ENCODE measurements at regions not wholly inside any gene's neighbourhood (a gene's known extent, or its start where the extent isn't known, plus 50 kb on each side); places are given as distances from the start of the nearest gene placed in this dataset.

- H3K9me3 ChIP-seq (replicated peaks), result no peaks in the 10 kb centered on the region
- no peak overlapping the region for H3K4me3 ChIP-seq
- DNase-seq (ENCODE audit: low read depth in 1 of 2, low spot score in 2 of 2), result no peak
- no peak overlapping the region for H3K27ac ChIP-seq
- no peaks in the 10 kb centered on the region for H3K36me3 ChIP-seq
- H3K27me3 ChIP-seq (replicated peaks), result peaks cover 3% of the 10 kb centered on the region; the same call in 1 of the 2 replicates
- peaks cover 9% of the 10 kb centered on the region for H3K4me1 ChIP-seq (replicated peaks)
Observed at GRCh38 chr1:54497338-54497737, 50.7 kb upstream of the ACOT11 start.

GRCh38 chr1:54495954-54496353 lies 52.1 kb upstream of the ACOT11 start:
- Histone ChIP-seq H3K27ac (no peak overlapping the region), H3K36me3 (no peaks in the 10 kb centered on the region), H3K4me1 (replicated peaks) (peaks cover 9% of the 10 kb centered on the region), H3K9me3 (replicated peaks) (no peaks in the 10 kb centered on the region), H3K27me3 (replicated peaks) (no peaks in the 10 kb centered on the region; the same call in 1 of the 2 replicates), H3K4me3 (no peak overlapping the region)
- DNase-seq (ENCODE audit: low read depth in 1 of 2, low spot score in 2 of 2), result no peak

- H3K27me3 ChIP-seq (replicated peaks), result no peaks in the 10 kb centered on the region
- no peaks in the 10 kb centered on the region for H3K9me3 ChIP-seq (replicated peaks)
- H3K4me3 ChIP-seq, result no peak overlapping the region
- H3K36me3 ChIP-seq, result no peaks in the 10 kb centered on the region
- H3K27ac ChIP-seq, result no peak overlapping the region
- DNase-seq (ENCODE audit: low read depth in 1 of 2, low spot score in 2 of 2), result no peak
- peaks cover 10% of the 10 kb centered on the region for H3K4me1 ChIP-seq (replicated peaks)
Observed at GRCh38 chr1:54493608-54494007, 54.4 kb upstream of the ACOT11 start.

- no peaks in the 10 kb centered on the region for H3K9me3 ChIP-seq (replicated peaks)
- no peaks in the 10 kb centered on the region for H3K27me3 ChIP-seq (replicated peaks)
- H3K36me3 ChIP-seq, result no peaks in the 10 kb centered on the region
- peaks cover 22% of the 10 kb centered on the region for H3K4me1 ChIP-seq (replicated peaks)
- no peak overlapping the region for H3K27ac ChIP-seq
- DNase-seq (ENCODE audit: low read depth in 1 of 2, low spot score in 2 of 2), result no peak
- H3K4me3 ChIP-seq, result no peak overlapping the region
Observed at GRCh38 chr1:54490361-54491248, 57.4 kb upstream of the ACOT11 start.

- DNase-seq (ENCODE audit: low read depth in 1 of 2, low spot score in 2 of 2), result no peak
- H3K36me3 ChIP-seq, result no peaks in the 10 kb centered on the region
- H3K9me3 ChIP-seq (replicated peaks), result no peaks in the 10 kb centered on the region
- H3K4me3 ChIP-seq, result peak overlapping the region; percentile 45
- peak overlapping the region; percentile 97; the same call in 1 of the 2 replicates for H3K27ac ChIP-seq
- H3K4me1 ChIP-seq (replicated peaks), result peaks cover 22% of the 10 kb centered on the region
- H3K27me3 ChIP-seq (replicated peaks), result no peaks in the 10 kb centered on the region
Observed at GRCh38 chr1:54489627-54490250, 58.3 kb upstream of the ACOT11 start.

- Histone ChIP-seq H3K4me1 (replicated peaks) (peaks cover 22% of the 10 kb centered on the region), H3K27ac (peak overlapping the region; percentile 97)
- peak; percentile 78 to 79 for DNase-seq (ENCODE audit: low read depth in 1 of 2, low spot score in 2 of 2)
Observed at GRCh38 chr1:54488779-54489626, 59.0 kb upstream of the ACOT11 start.

GRCh38 chr1:54488065-54488750 lies 59.8 kb upstream of the ACOT11 start:
- Histone ChIP-seq H3K9me3 (replicated peaks) (no peaks in the 10 kb centered on the region), H3K27ac (peak overlapping the region; percentile 97), H3K4me1 (replicated peaks) (peaks cover 22% of the 10 kb centered on the region), H3K36me3 (no peaks in the 10 kb centered on the region), H3K4me3 (peak overlapping the region; percentile 45), H3K27me3 (replicated peaks) (no peaks in the 10 kb centered on the region)
- peak; percentile 95 to 96 for DNase-seq (ENCODE audit: low read depth in 1 of 2, low spot score in 2 of 2)

More at GRCh38 chr1:54488779-54489626, 59.0 kb upstream of the ACOT11 start:
- Histone ChIP-seq H3K9me3 (replicated peaks) (no peaks in the 10 kb centered on the region), H3K27me3 (replicated peaks) (no peaks in the 10 kb centered on the region), H3K36me3 (no peaks in the 10 kb centered on the region), H3K4me3 (peak overlapping the region; percentile 45)

- Histone ChIP-seq H3K9me3 (replicated peaks) (no peaks in the 10 kb centered on the region), H3K4me1 (replicated peaks) (peaks cover 22% of the 10 kb centered on the region), H3K36me3 (no peaks in the 10 kb centered on the region), H3K27me3 (replicated peaks) (no peaks in the 10 kb centered on the region), H3K4me3 (peak overlapping the region; percentile 45), H3K27ac (peak overlapping the region; percentile 7; the same call in 1 of the 2 replicates)
- no peak for DNase-seq (ENCODE audit: low read depth in 1 of 2, low spot score in 2 of 2)
Observed at GRCh38 chr1:54487571-54488050, 60.4 kb upstream of the ACOT11 start.

GRCh38 chr1:54486907-54487306 lies 61.1 kb upstream of the ACOT11 start:
- Histone ChIP-seq H3K27ac (no peak overlapping the region), H3K4me1 (replicated peaks) (peaks cover 22% of the 10 kb centered on the region), H3K4me3 (no peak overlapping the region), H3K9me3 (replicated peaks) (no peaks in the 10 kb centered on the region), H3K27me3 (replicated peaks) (no peaks in the 10 kb centered on the region), H3K36me3 (no peaks in the 10 kb centered on the region)
- DNase-seq (ENCODE audit: low read depth in 1 of 2, low spot score in 2 of 2), result no peak

GRCh38 chr1:54485416-54485815 lies 62.6 kb upstream of the ACOT11 start:
- DNase-seq (ENCODE audit: low read depth in 1 of 2, low spot score in 2 of 2), result no peak
- no peak overlapping the region for H3K4me3 ChIP-seq
- no peaks in the 10 kb centered on the region for H3K27me3 ChIP-seq (replicated peaks)
- no peaks in the 10 kb centered on the region for H3K9me3 ChIP-seq (replicated peaks)
- no peaks in the 10 kb centered on the region for H3K36me3 ChIP-seq
- no peak overlapping the region for H3K27ac ChIP-seq
- peaks cover 22% of the 10 kb centered on the region for H3K4me1 ChIP-seq (replicated peaks)

- H3K36me3 ChIP-seq, result no peaks in the 10 kb centered on the region
Observed at GRCh38 chr1:54483875-54484437, 64.1 kb upstream of the ACOT11 start.

GRCh38 chr1:54481201-54481884 lies 66.7 kb upstream of the ACOT11 start:
- Histone ChIP-seq H3K27me3 (replicated peaks) (no peaks in the 10 kb centered on the region), H3K4me1 (replicated peaks) (no peaks in the 10 kb centered on the region), H3K4me3 (no peak overlapping the region), H3K9me3 (replicated peaks) (no peaks in the 10 kb centered on the region), H3K27ac (no peak overlapping the region), H3K36me3 (no peaks in the 10 kb centered on the region)
- DNase-seq (ENCODE audit: low read depth in 1 of 2, low spot score in 2 of 2), result no peak

More at GRCh38 chr1:54483875-54484437, 64.1 kb upstream of the ACOT11 start:
- Histone ChIP-seq H3K9me3 (replicated peaks) (no peaks in the 10 kb centered on the region), H3K4me1 (replicated peaks) (peaks cover 19% of the 10 kb centered on the region), H3K27me3 (replicated peaks) (no peaks in the 10 kb centered on the region), H3K27ac (no peak overlapping the region), H3K4me3 (no peak overlapping the region)
- DNase-seq (ENCODE audit: low read depth in 1 of 2, low spot score in 2 of 2), result no peak

Measured in SJSA1 (cell line).